Vagina (tissue), 2 donors: ENCODE measurements at regions not wholly inside any gene's neighbourhood (a gene's known extent, or its start where the extent isn't known, plus 50 kb on each side); places are given as distances from the start of the nearest gene placed in this dataset.
"Not testable (repeated sequence)": the region's sequence is repeated elsewhere in the genome, so short reads cannot be mapped to it uniquely, and the experiment has no call there.

Experiments
- DNase-seq, 2 donors: peaks; one replicate each; pipeline ENCODE4 v3.0.0-alpha.2; 2017; ENCODE audit errors: extremely low spot score in 2 of 2
- H3K27ac ChIP-seq: fragments of 200-600 bp; sonication (generic); one replicate; pipeline ENCODE4 v1.5.1; 2019
- H3K27me3 ChIP-seq: fragments of 200-600 bp; sonication (generic); one replicate; pipeline ENCODE4 v1.5.1; 2019
- H3K36me3 ChIP-seq, 2 donors: fragments of 200-600 bp; sonication (generic); one replicate each; pipeline ENCODE4 v1.5.1; 2017 to 2019
- H3K4me1 ChIP-seq: fragments of 200-600 bp; sonication (generic); one replicate; pipeline ENCODE4 v1.5.1; 2019
- H3K4me3 ChIP-seq, 2 donors: fragments of 200-600 bp; sonication (generic); 1 replicate in 1 of 2; 2 replicates in 1 of 2; pipeline ENCODE4 v1.5.1; 2016 to 2019
- H3K9me3 ChIP-seq: fragments of 200-600 bp; sonication (generic); one replicate; pipeline ENCODE4 v1.5.1; 2019
- CTCF ChIP-seq, 3 experiments: fragments of 450-650 bp in 2 of 3; fragments of 200-600 bp in 1 of 3; sonication (generic) in 1 of 3; IDR thresholded peaks; one replicate each; pipeline ENCODE4 v1.5.1; 2017 to 2019; ENCODE audit warnings: antibody characterized with exemption in 3 of 3, mild to moderate bottlenecking in 2 of 3, moderate library complexity in 2 of 3
- POLR2A ChIP-seq, 2 donors: fragments of 450-650 bp; IDR thresholded peaks; one replicate each; pipeline ENCODE4 v1.6.1; 2017; ENCODE audit warnings: antibody characterized with exemption in 2 of 2, mild to moderate bottlenecking in 2 of 2, moderate library complexity in 2 of 2
- POLR2AphosphoS5 ChIP-seq, 2 donors: sonication (generic); formaldehyde crosslinking; IDR thresholded peaks; one replicate each; pipeline ENCODE4 v1.9.0; 2017; ENCODE audit warnings: antibody characterized with exemption in 2 of 2, mild to moderate bottlenecking in 2 of 2, low read depth in 1 of 2; ENCODE audit not compliant: insufficient read depth in 1 of 2
- intact Hi-C: fragments of 100-400 bp; cut with DNase I; formaldehyde crosslinking; loops from one replicate; pipeline ENCODE4 v1.15.1; 2023

GRCh38 chr1:82778612-82779011, 977.9 kb downstream of the ADGRL2 start:
- no peaks in the 10 kb centered on the region for H3K9me3 ChIP-seq
- TF ChIP-seq POLR2AphosphoS5 (IDR thresholded peaks at IDR 0.05; ENCODE audit: insufficient read depth in 1 of 2, low read depth in 1 of 2) (no peak), POLR2A (IDR thresholded peaks at IDR 0.05) (no peak), CTCF (IDR thresholded peaks at IDR 0.05) (no peak)
- no peaks in the 10 kb centered on the region for H3K36me3 ChIP-seq
- no peaks in the 10 kb centered on the region for H3K27me3 ChIP-seq
- no peaks in the 10 kb centered on the region for H3K4me1 ChIP-seq
- intact Hi-C loops: no loop called here
- DNase-seq: no peak
- H3K4me3 ChIP-seq: no peak overlapping the region
- H3K27ac ChIP-seq: no peak overlapping the region

DNA sequence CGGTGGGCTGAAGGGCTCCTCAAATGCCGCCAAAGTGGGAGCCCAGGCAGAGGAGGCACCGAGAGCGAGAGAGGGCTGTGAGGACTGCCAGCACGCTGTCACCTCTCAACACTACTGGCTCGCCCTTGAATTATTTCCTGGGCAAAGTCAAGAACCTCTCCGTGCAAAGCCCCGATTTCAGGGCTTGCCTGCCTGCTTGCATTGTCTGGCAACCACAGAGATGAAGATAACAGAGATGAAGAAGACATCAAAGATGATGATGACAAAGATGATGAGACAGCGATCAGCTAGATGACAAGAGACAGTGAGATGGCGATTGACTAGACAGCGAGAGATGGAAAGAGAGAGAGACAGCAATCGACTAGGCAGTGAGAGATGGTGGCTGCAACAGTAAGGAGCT, 976.5 kb downstream of the ADGRL2 start:
- intact Hi-C loops: no loop called here
- DNase-seq: no peak

GRCh38 chr1:82776730-82777129, 976.0 kb downstream of the ADGRL2 start:
- H3K27me3 ChIP-seq, intact Hi-C loops, H3K36me3 ChIP-seq, H3K9me3 ChIP-seq, DNase-seq, H3K4me3 ChIP-seq, H3K27ac ChIP-seq, H3K4me1 ChIP-seq: not testable (repeated sequence)

More for the DNA sequence above, 976.5 kb downstream of the ADGRL2 start:
- Histone ChIP-seq H3K4me3 (no peak overlapping the region), H3K4me1 (no peaks in the 10 kb centered on the region), H3K27me3 (no peaks in the 10 kb centered on the region), H3K9me3 (no peaks in the 10 kb centered on the region), H3K36me3 (no peaks in the 10 kb centered on the region), H3K27ac (no peak overlapping the region)
- TF ChIP-seq CTCF (IDR thresholded peaks at IDR 0.05): no peak
- TF ChIP-seq POLR2A (IDR thresholded peaks at IDR 0.05): no peak
- TF ChIP-seq POLR2AphosphoS5 (IDR thresholded peaks at IDR 0.05; ENCODE audit: insufficient read depth in 1 of 2, low read depth in 1 of 2): no peak

DNA sequence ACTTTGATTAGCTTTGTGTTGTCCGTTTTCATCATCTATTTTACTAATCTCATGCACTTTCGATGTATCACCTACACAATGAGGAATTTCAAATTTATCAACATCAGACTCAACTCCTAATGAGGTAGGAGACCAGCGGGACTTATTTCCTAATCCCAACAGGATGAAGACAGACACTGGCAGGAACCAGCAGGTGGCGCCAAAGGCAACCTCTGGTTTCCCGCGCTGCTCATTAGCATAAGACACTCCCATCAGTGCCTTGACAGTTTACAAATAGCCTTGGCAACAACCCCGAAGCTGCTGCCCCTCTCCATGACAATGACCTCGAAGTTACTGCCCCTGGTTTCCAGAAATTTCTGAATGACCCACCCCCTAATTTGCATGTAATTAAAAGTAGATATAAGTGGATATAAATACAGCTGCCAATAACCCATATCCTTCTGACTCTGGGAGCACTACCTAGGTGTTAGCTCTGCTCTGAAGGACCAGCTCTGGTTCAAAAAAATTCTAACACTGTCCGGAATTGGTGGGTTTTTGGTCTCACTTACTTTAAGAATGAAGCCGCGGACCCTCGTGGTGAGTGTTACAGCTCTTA, 974.8 kb downstream of the ADGRL2 start:
- no peak for DNase-seq
- TF ChIP-seq POLR2A (IDR thresholded peaks at IDR 0.05) (no peak), CTCF (IDR thresholded peaks at IDR 0.05) (no peak), POLR2AphosphoS5 (IDR thresholded peaks at IDR 0.05; ENCODE audit: insufficient read depth in 1 of 2, low read depth in 1 of 2) (no peak)
- no peak overlapping the region for H3K27ac ChIP-seq
- H3K36me3 ChIP-seq: no peaks in the 10 kb centered on the region
- no peak overlapping the region for H3K4me3 ChIP-seq
- no peaks in the 10 kb centered on the region for H3K4me1 ChIP-seq
- H3K9me3 ChIP-seq: no peaks in the 10 kb centered on the region
- intact Hi-C loops: no loop called here
- no peaks in the 10 kb centered on the region for H3K27me3 ChIP-seq

DNA sequence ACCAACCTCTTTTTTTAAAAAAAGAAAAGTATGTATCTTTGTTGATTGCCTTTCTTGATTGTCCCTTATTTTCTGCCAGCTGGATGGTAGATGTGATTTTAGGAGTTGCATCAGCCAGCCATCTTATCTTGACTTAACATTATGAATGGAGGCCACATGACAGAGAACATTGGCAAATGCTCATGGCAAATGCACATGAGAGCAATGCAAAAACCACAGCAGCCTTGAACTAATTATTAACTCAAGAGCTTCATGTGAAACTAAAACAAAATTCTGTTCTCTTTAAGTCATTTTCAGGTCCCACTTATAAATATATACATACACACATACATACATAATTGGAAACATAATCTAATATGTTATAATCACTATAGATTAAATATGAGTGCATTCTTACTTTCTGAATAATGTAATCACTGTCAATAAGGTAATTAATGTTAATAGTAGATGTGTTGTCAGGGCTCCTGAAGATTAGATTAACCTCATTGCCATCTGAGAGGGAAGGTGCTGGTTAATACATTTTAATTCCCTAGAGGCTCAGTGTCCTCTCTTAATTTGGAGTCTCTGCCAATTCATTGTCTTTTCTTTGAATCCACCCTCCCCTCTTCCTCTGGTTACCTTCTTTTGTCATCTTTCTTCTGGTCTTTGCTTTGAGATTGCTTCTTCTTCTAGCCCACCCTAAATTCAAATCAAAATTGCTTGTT, 962.2 kb downstream of the ADGRL2 start:
- Histone ChIP-seq H3K27ac (no peak overlapping the region), H3K4me3 (no peak overlapping the region), H3K9me3 (no peaks in the 10 kb centered on the region), H3K36me3 (no peaks in the 10 kb centered on the region), H3K4me1 (no peaks in the 10 kb centered on the region), H3K27me3 (no peaks in the 10 kb centered on the region)
- no peak for DNase-seq
- TF ChIP-seq POLR2AphosphoS5 (IDR thresholded peaks at IDR 0.05; ENCODE audit: insufficient read depth in 1 of 2, low read depth in 1 of 2) (no peak), POLR2A (IDR thresholded peaks at IDR 0.05) (no peak), CTCF (IDR thresholded peaks at IDR 0.05) (no peak)
- intact Hi-C loops: no loop called here
